Loucy (cell line): ENCODE measurements at regions not wholly inside any gene's neighbourhood (a gene's known extent, or its start where the extent isn't known, plus 50 kb on each side); places are given as distances from the start of the nearest gene placed in this dataset.

Source experiments
- H2AFZ ChIP-seq: fragments of 200-600 bp; sonication (generic); 2 replicates; pipeline ENCODE4 v1.6.0; 2016; ENCODE audit warnings: antibody characterized with exemption, mild to moderate bottlenecking, low read length, moderate library complexity
- H3F3A ChIP-seq: fragments of 200-600 bp; 2 replicates; pipeline ENCODE4 v1.6.0; 2016; ENCODE audit warnings: antibody characterized with exemption, low read depth, mild to moderate bottlenecking
- H3K27me3 ChIP-seq: fragments of 200-600 bp; sonication (generic); 2 replicates; pipeline ENCODE4 v1.6.1; 2014; ENCODE audit warnings: low read length, mild to moderate bottlenecking; ENCODE audit not compliant: insufficient read depth, poor library complexity, severe bottlenecking
- H3K36me3 ChIP-seq: fragments of 200-600 bp; sonication (generic); 2 replicates; pipeline ENCODE4 v1.6.1; 2016; ENCODE audit warnings: low read length; ENCODE audit not compliant: insufficient read depth
- H3K4me1 ChIP-seq: fragments of 200-600 bp; sonication (generic); 2 replicates; pipeline ENCODE4 v1.5.1; 2014; ENCODE audit warnings: low read length, mild to moderate bottlenecking; ENCODE audit not compliant: insufficient read depth, poor library complexity, severe bottlenecking
- H3K4me2 ChIP-seq: fragments of 200-600 bp; sonication (generic); 2 replicates; pipeline ENCODE4 v1.6.0; 2014; ENCODE audit warnings: antibody characterized with exemption, low read length, low read depth, mild to moderate bottlenecking; ENCODE audit not compliant: poor library complexity, severe bottlenecking
- H3K4me3 ChIP-seq: fragments of 200-600 bp; sonication (generic); 2 replicates; pipeline ENCODE4 v1.5.1; 2014; ENCODE audit warnings: low read length, mild to moderate bottlenecking, mixed read lengths; ENCODE audit not compliant: poor library complexity, severe bottlenecking
- H3K79me2 ChIP-seq: fragments of 200-600 bp; sonication (generic); 2 replicates; pipeline ENCODE4 v1.6.1; 2014; ENCODE audit warnings: low read length; ENCODE audit not compliant: insufficient read depth
- H3K9ac ChIP-seq: fragments of 200-600 bp; sonication (generic); 2 replicates; pipeline ENCODE4 v1.6.0; 2014; ENCODE audit warnings: mild to moderate bottlenecking, low read depth, low read length, moderate library complexity; ENCODE audit not compliant: poor library complexity, severe bottlenecking
- H3K9me2 ChIP-seq: fragments of 200-600 bp; sonication (generic); replicated peaks from 2 replicates; pipeline ENCODE4 v1.6.1; 2016; ENCODE audit warnings: low read depth, low read length, mixed read lengths
- H3K9me3 ChIP-seq: fragments of 200-600 bp; sonication (generic); 2 replicates; pipeline ENCODE4 v1.6.1; 2014; ENCODE audit warnings: mild to moderate bottlenecking, antibody characterized with exemption, low read length, low read depth; ENCODE audit not compliant: insufficient read depth
- H4K20me1 ChIP-seq: fragments of 200-600 bp; sonication (generic); 2 replicates; pipeline ENCODE4 v1.6.0; 2014; ENCODE audit warnings: antibody characterized with exemption, low read length, mild to moderate bottlenecking; ENCODE audit not compliant: insufficient read depth, poor library complexity, severe bottlenecking
- EZH2phosphoT487 ChIP-seq: fragments of 200-600 bp; IDR thresholded peaks from 2 replicates; pipeline ENCODE4 v1.6.1; 2018; ENCODE audit warnings: antibody characterized with exemption, mild to moderate bottlenecking, moderate library complexity, borderline replicate concordance
- TF ChIP-seq, protein P1 (sequence below): fragments of 200-600 bp; sonication (generic); conservative IDR thresholded peaks from 2 replicates; pipeline ENCODE4 v1.5.1; 2014; ENCODE audit warnings: mild to moderate bottlenecking, antibody characterized with exemption, low read length

DNA sequence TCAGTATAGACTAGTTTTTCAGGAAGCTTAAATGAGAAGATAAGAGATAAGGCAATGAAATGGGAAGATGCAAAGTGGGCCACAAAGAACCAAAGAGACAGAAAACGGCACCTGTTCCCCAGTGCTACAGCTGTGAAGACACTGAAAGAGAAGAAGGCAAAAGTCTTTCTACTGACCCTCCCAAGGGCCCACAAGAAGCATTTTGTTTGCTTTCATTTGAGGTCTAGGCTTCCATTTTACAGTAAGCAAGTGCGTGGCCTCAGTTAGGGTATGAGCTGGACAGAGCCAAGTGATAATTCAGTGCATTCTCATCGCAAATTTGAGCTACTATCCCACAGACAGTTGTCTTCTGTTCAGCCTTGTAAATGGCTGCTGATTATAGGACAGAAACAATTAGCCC is 53.4 kb upstream of the STK17B start:
- TF ChIP-seq, protein P1, sequence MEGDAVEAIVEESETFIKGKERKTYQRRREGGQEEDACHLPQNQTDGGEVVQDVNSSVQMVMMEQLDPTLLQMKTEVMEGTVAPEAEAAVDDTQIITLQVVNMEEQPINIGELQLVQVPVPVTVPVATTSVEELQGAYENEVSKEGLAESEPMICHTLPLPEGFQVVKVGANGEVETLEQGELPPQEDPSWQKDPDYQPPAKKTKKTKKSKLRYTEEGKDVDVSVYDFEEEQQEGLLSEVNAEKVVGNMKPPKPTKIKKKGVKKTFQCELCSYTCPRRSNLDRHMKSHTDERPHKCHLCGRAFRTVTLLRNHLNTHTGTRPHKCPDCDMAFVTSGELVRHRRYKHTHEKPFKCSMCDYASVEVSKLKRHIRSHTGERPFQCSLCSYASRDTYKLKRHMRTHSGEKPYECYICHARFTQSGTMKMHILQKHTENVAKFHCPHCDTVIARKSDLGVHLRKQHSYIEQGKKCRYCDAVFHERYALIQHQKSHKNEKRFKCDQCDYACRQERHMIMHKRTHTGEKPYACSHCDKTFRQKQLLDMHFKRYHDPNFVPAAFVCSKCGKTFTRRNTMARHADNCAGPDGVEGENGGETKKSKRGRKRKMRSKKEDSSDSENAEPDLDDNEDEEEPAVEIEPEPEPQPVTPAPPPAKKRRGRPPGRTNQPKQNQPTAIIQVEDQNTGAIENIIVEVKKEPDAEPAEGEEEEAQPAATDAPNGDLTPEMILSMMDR: no peak
- no peak for TF ChIP-seq EZH2phosphoT487
- Histone ChIP-seq H3K27me3 (no peaks in the 10 kb centered on the region), H3K4me1 (peaks cover 45% of the 10 kb centered on the region), H3F3A (no peaks in the 10 kb centered on the region), H3K36me3 (no peaks in the 10 kb centered on the region), H3K9me2 (no peaks in the 10 kb centered on the region), H3K9ac (no peak overlapping the region), H4K20me1 (no peaks in the 10 kb centered on the region), H3K79me2 (no peaks in the 10 kb centered on the region), H3K4me2 (no peak overlapping the region), H3K9me3 (no peaks in the 10 kb centered on the region), H2AFZ (no peak overlapping the region), H3K4me3 (no peak overlapping the region)

DNA sequence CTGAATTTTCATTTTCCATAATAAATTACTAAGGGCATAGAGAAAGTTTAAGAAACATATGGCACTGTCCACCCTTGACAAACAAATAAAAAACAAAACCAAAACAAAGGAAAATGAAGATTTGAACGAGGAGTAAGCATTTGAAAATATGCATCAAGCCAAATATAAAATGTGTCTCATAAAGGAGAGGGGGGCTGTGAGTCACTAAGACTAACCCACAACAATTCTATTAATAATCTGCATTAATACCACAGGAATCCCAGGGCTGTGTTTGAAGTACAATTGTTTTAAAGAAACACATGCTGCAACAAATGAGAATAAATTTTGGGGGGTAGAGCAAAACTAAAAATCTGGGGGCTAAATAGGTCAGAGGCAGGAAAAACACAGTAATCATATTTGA is 53.8 kb upstream of the STK17B start:
- no peaks in the 10 kb centered on the region for H3K9me2 ChIP-seq
- no peaks in the 10 kb centered on the region for H3K79me2 ChIP-seq
- TF ChIP-seq EZH2phosphoT487: no peak
- TF ChIP-seq, protein P1: no peak
- peaks cover 40% of the 10 kb centered on the region for H3K4me1 ChIP-seq
- H4K20me1 ChIP-seq: no peaks in the 10 kb centered on the region
- H3K36me3 ChIP-seq: no peaks in the 10 kb centered on the region
- H3K9ac ChIP-seq: no peak overlapping the region
- no peak overlapping the region for H3K4me2 ChIP-seq
- no peaks in the 10 kb centered on the region for H3F3A ChIP-seq
- no peaks in the 10 kb centered on the region for H3K9me3 ChIP-seq
- H3K4me3 ChIP-seq: no peak overlapping the region
- no peak overlapping the region for H2AFZ ChIP-seq
- no peaks in the 10 kb centered on the region for H3K27me3 ChIP-seq

DNA sequence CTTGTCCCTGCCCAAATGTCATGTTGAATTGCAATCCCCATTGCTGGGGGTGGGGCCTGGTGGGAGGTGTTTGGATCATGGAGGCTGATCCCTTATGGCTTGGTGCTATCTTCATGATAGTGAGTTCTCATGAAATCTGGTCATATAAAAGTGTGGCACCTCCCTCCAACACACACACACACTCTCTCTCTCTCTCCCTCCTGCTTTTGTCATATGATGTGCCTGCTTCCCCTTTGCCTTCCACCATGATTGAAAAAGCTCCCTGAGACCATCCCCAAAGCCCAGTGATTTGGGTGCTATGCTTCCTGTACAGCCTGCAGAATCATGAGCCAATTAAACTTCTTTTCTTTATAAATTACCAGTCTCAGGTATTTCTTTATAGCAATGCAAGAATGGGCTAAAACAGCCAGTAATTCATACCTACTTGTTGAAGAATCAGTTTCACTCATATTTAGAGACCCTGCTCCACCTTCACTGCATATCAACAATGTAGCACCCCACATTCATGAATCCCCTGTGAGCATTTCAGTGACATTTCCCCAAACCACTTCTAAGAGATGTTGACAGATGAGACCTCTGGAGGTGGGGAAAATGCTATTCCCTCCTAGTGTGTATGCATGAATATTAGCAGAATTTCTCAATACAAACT is 54.8 kb upstream of the STK17B start:
- H2AFZ ChIP-seq: no peak overlapping the region
- H3K9me2 ChIP-seq: no peaks in the 10 kb centered on the region
- no peak overlapping the region for H3K4me2 ChIP-seq
- no peaks in the 10 kb centered on the region for H3K79me2 ChIP-seq
- H4K20me1 ChIP-seq: no peaks in the 10 kb centered on the region
- H3K9ac ChIP-seq: no peak overlapping the region
- TF ChIP-seq, protein P1: no peak
- no peak for TF ChIP-seq EZH2phosphoT487
- H3F3A ChIP-seq: no peaks in the 10 kb centered on the region
- peaks cover 37% of the 10 kb centered on the region for H3K4me1 ChIP-seq
- no peaks in the 10 kb centered on the region for H3K9me3 ChIP-seq
- H3K36me3 ChIP-seq: no peaks in the 10 kb centered on the region
- H3K4me3 ChIP-seq: no peak overlapping the region
- no peaks in the 10 kb centered on the region for H3K27me3 ChIP-seq
